ENCODE measurements at regions not wholly inside any gene's neighbourhood (a gene's known extent, or its start where the extent isn't known, plus 50 kb on each side); places are given as distances from the start of the nearest gene placed in this dataset.

- H3K4me2 ChIP-seq, result no peak overlapping the region
- no peaks in the 10 kb centered on the region for H3K9me3 Mint-ChIP-seq
- no peak overlapping the region for H3K27ac Mint-ChIP-seq
- peaks cover 9% of the 10 kb centered on the region for H3K4me1 Mint-ChIP-seq
- peaks cover 20% of the 10 kb centered on the region for H3K4me1 ChIP-seq
- H3K9ac ChIP-seq, result no peak overlapping the region
- no peak for DNase-seq (ENCODE audit: low spot score)
- no peak overlapping the region for H3K27ac ChIP-seq
- TF ChIP-seq EZH2 (IDR thresholded peaks at IDR 0.05) (no peak), EZH2phosphoT487 (IDR thresholded peaks at IDR 0.05) (no peak), CTCF (IDR thresholded peaks at IDR 0.05) (no peak)
- peaks cover 2% of the 10 kb centered on the region for H3K27me3 Mint-ChIP-seq (ENCODE audit: insufficient read depth, low read depth)
- H3K4me3 Mint-ChIP-seq, result no peak overlapping the region
- H4K20me1 ChIP-seq (ENCODE audit: low read depth), result no peaks in the 10 kb centered on the region
- no peaks in the 10 kb centered on the region for H3K9me3 ChIP-seq (ENCODE audit: low read depth)
- no peaks in the 10 kb centered on the region for H3F3A ChIP-seq (ENCODE audit: low read depth)
- no peaks in the 10 kb centered on the region for H3K79me2 ChIP-seq (ENCODE audit: low read depth)
- no peaks in the 10 kb centered on the region for H3K36me3 Mint-ChIP-seq
- no peak overlapping the region for H3K4me3 ChIP-seq
- H3K36me3 ChIP-seq, result no peaks in the 10 kb centered on the region
- H2AFZ ChIP-seq (replicated peaks), result no peak overlapping the region
- no peaks in the 10 kb centered on the region for H3K27me3 ChIP-seq
Measured at GRCh38 chr2:21818212-21818795, 694.5 kb downstream of the TDRD15 start.

GRCh38 chr2:21819454-21819853 is 695.7 kb downstream of the TDRD15 start:
- H3K79me2 ChIP-seq (ENCODE audit: low read depth), result no peaks in the 10 kb centered on the region
- no peaks in the 10 kb centered on the region for H3K9me3 ChIP-seq (ENCODE audit: low read depth)
- no peak overlapping the region for H3K4me3 ChIP-seq
- H3K4me3 Mint-ChIP-seq, result no peak overlapping the region
- H4K20me1 ChIP-seq (ENCODE audit: low read depth), result no peaks in the 10 kb centered on the region
- H3K9ac ChIP-seq, result no peak overlapping the region
- H3K27me3 Mint-ChIP-seq (ENCODE audit: insufficient read depth, low read depth), result peaks cover 2% of the 10 kb centered on the region
- no peak overlapping the region for H2AFZ ChIP-seq (replicated peaks)
- H3K9me3 Mint-ChIP-seq, result no peaks in the 10 kb centered on the region
- no peaks in the 10 kb centered on the region for H3K36me3 ChIP-seq
- no peak overlapping the region for H3K27ac ChIP-seq
- H3F3A ChIP-seq (ENCODE audit: low read depth), result no peaks in the 10 kb centered on the region
- no peak overlapping the region for H3K4me2 ChIP-seq
- no peak for TF ChIP-seq CTCF (IDR thresholded peaks at IDR 0.05)
- no peak for TF ChIP-seq EZH2phosphoT487 (IDR thresholded peaks at IDR 0.05)
- TF ChIP-seq EZH2 (IDR thresholded peaks at IDR 0.05), result no peak
- H3K36me3 Mint-ChIP-seq, result no peaks in the 10 kb centered on the region
- H3K27me3 ChIP-seq, result no peaks in the 10 kb centered on the region
- H3K4me1 ChIP-seq, result peaks cover 20% of the 10 kb centered on the region
- peaks cover 9% of the 10 kb centered on the region for H3K4me1 Mint-ChIP-seq
- no peak for DNase-seq (ENCODE audit: low spot score)
- no peak overlapping the region for H3K27ac Mint-ChIP-seq

GRCh38 chr2:21820271-21820670 is 696.5 kb downstream of the TDRD15 start:
- Histone ChIP-seq H3K4me1 (peaks cover 20% of the 10 kb centered on the region), H3F3A (ENCODE audit: low read depth) (no peaks in the 10 kb centered on the region), H2AFZ (replicated peaks) (no peak overlapping the region), H3K9me3 (ENCODE audit: low read depth) (no peaks in the 10 kb centered on the region), H3K4me2 (no peak overlapping the region), H4K20me1 (ENCODE audit: low read depth) (no peaks in the 10 kb centered on the region), H3K27ac (no peak overlapping the region), H3K27me3 (no peaks in the 10 kb centered on the region), H3K79me2 (ENCODE audit: low read depth) (no peaks in the 10 kb centered on the region), H3K36me3 (no peaks in the 10 kb centered on the region), H3K4me3 (no peak overlapping the region), H3K9ac (no peak overlapping the region)
- TF ChIP-seq EZH2 (IDR thresholded peaks at IDR 0.05) (no peak), EZH2phosphoT487 (IDR thresholded peaks at IDR 0.05) (no peak), CTCF (IDR thresholded peaks at IDR 0.05) (no peak)
- DNase-seq (ENCODE audit: low spot score), result no peak
- peaks cover 9% of the 10 kb centered on the region for H3K4me1 Mint-ChIP-seq
- H3K27me3 Mint-ChIP-seq (ENCODE audit: insufficient read depth, low read depth), result peaks cover 2% of the 10 kb centered on the region
- no peak overlapping the region for H3K4me3 Mint-ChIP-seq
- H3K36me3 Mint-ChIP-seq, result no peaks in the 10 kb centered on the region
- no peak overlapping the region for H3K27ac Mint-ChIP-seq
- H3K9me3 Mint-ChIP-seq, result no peaks in the 10 kb centered on the region
